LNCaP clone FGC (cell line): ENCODE measurements at regions not wholly inside any gene's neighbourhood (a gene's known extent, or its start where the extent isn't known, plus 50 kb on each side); places are given as distances from the start of the nearest gene placed in this dataset.
"Not testable (repeated sequence)": the region's sequence is repeated elsewhere in the genome, so short reads cannot be mapped to it uniquely, and the experiment has no call there.

ENCODE experiments used
- DNase-seq: peaks from one replicate; pipeline ENCODE4 v3.0.0-alpha.2; 2011; ENCODE audit warnings: low read depth
- H3K4me3 ChIP-seq: 2 replicates; pipeline ENCODE4 v1.5.1; 2011; ENCODE audit warnings: mild to moderate bottlenecking, low read depth, low read length, control low read depth
- TF ChIP-seq, protein P1 (sequence below): IDR thresholded peaks from 2 replicates; pipeline ENCODE4 v1.5.1; 2012; ENCODE audit warnings: mild to moderate bottlenecking; ENCODE audit not compliant: control insufficient read depth, insufficient read depth; ENCODE audit errors: extremely low read depth

DNA sequence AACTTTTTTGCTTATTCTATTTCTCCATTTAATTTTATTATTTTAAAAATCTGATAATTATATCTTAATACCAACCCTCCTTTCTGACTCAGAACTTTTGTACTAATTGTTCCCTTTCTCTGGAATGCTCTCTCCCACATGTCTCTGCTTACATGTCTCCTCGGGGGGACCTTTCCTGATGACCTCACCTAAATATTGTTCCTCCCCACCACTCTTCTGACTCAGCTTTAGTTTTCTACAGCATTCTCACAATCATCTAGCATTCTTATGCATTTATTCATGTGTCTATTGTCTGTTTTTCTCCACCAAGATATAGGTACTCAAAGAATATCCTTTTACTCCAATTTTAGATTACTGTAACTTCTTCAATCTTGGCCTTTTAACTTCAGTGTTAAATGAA, 128.7 kb downstream of the MSL3 start:
- no peak for DNase-seq
- TF ChIP-seq, protein P1, sequence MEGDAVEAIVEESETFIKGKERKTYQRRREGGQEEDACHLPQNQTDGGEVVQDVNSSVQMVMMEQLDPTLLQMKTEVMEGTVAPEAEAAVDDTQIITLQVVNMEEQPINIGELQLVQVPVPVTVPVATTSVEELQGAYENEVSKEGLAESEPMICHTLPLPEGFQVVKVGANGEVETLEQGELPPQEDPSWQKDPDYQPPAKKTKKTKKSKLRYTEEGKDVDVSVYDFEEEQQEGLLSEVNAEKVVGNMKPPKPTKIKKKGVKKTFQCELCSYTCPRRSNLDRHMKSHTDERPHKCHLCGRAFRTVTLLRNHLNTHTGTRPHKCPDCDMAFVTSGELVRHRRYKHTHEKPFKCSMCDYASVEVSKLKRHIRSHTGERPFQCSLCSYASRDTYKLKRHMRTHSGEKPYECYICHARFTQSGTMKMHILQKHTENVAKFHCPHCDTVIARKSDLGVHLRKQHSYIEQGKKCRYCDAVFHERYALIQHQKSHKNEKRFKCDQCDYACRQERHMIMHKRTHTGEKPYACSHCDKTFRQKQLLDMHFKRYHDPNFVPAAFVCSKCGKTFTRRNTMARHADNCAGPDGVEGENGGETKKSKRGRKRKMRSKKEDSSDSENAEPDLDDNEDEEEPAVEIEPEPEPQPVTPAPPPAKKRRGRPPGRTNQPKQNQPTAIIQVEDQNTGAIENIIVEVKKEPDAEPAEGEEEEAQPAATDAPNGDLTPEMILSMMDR: no peak
- H3K4me3 ChIP-seq: no peak overlapping the region

DNA sequence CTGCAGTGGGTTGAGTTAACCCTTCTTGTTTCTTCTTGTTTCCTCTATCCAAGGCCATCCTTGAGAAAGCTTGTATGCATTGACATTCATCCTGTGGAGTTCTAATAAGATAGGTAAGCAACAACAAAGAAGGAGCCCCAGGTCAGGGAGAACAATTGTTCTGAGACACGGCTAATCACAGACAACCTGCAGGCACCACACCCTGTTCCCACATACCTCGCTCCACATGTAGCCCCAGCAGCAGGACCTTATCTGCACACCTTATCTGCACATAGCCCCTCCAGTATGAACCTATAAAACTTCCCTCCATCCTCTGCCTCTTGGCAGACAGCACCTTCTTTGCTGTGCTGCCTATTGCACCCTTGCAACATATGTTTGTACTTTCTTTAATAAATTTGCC, 129.1 kb downstream of the MSL3 start:
- TF ChIP-seq, protein P1: no peak
- no peak for DNase-seq
- H3K4me3 ChIP-seq: no peak overlapping the region

DNA sequence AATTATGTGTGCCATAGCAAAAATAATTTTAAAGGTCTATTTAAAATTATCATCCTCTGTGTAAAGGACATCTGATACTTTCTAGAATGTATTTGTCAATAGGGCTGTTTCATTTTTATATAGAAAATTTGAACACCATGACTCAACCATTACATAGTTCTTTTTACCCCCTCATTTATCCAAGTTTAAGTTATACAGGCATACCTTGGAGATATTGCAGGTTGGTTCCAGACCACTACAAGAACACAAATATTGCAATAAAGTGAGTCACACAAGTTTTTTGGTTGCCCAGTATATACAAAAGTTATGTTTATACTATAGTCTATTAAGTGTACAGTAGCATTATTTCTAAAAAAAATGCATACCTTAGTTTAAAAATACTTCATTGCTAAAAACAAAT, 130.4 kb downstream of the MSL3 start:
- TF ChIP-seq, protein P1: no peak
- H3K4me3 ChIP-seq: no peak overlapping the region
- DNase-seq: no peak

DNA sequence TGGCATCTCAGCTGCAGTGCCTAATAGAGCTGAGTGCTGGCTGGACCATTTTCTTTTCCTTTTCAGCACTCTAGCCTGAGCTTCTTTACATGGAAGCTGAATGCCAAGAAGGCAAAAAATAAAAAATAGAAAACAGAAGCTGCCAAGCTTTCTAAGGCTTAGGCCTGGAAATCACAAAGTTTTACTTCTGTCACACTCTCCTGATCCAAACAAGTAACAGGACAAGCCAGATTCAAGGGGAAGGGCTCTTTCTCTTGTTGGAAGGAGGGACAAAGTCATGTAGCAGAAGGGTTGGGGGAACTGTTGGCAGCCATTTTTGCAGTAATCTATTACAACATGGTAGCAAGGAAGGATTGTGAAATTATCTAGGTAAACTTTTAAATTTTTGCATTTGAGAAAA, 131.8 kb downstream of the MSL3 start:
- no peak overlapping the region for H3K4me3 ChIP-seq
- TF ChIP-seq, protein P1: no peak
- DNase-seq: no peak

DNA sequence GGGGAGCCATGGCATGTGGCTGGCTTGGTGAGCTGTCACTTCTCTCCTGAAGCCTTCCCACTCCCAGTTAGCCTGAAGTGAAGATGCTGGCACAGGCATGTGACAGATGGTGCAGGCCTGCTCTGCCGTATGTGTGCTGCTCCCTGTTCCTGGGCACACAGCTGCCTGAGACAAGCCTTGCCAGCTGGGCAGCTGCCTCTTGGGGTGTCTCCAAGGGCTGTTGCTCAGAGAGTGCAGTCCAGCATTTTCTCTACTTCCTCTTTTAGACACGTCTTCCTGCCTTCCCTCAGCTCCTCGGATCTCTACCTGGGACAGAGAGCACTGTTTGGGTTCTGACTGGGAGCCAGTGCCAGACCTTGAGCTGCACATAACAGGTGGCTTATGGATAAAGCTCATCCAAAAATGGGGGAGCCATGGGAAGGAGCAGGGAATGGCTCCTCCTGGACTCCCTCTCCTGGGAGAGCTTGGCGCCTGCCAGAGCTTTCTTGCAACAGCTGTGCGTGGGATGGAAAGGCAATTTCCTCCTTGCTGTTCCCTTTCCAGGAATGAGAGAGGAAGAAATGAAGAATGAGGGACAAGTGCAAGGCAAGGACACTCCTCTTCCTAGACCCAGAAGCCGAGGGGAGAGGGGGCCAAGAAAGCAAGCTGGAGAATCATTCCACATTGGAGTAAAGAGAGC, 132.9 kb downstream of the MSL3 start:
- H3K4me3 ChIP-seq: no peak overlapping the region
- TF ChIP-seq, protein P1: no peak
- DNase-seq: no peak

DNA sequence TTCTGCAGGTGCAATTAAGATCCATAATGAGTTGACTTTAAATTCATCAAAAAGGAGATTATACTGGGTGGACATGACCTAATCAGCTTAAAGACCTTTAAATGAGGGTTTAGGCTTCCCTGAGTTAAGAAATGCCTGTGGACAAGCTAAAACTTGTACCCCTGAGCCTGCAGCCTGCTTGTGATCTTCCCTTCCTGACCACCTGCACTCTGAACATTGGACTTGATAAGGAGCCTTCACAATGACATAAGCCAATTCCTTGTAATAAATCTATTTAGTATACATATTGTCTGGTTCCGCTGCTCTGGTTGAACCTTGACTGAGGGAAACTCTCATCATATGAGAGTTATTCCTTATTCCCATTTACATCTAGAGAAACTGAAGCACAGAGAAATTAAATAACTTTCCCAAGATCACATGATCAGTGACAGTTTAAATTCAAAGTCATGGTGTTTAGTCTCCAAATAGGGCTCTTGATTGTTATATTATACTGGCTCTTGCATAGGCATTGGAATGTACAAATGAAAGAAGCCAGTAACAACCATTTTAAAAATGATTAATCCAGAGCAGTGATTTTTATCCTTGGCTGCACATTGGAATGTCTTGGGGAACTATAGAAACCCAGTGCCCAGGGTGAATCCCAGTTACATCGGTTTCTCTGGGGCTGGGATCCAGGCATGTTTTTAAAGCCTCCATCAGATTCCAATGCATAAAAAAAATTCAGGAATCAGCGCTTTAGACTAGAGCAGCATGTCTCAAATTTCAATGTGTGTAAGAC, 136.1 kb downstream of the MSL3 start:
- TF ChIP-seq, protein P1: no peak
- no peak for DNase-seq
- no peak overlapping the region for H3K4me3 ChIP-seq

DNA sequence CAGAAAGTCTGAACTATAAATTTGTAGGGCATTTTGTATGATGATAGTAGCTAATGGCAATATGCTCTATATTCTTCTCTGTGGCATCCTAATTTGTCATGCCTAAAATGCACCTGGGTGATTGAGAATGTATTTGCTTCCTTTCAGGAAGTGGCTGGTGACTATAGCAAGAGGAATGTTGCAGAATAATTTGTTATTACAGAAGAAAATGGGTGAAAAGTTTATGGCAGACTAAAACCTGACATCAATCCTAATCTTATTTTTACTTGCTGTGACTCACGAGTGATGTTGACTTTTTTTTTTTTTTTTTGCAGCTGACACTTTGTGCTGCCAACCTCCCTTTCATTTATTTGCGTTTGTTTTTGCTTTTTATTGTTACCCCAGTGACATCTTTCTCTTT, 141.1 kb downstream of the MSL3 start:
- peak; percentile 17 for DNase-seq
- TF ChIP-seq, protein P1: no peak
- no peak overlapping the region for H3K4me3 ChIP-seq

DNA sequence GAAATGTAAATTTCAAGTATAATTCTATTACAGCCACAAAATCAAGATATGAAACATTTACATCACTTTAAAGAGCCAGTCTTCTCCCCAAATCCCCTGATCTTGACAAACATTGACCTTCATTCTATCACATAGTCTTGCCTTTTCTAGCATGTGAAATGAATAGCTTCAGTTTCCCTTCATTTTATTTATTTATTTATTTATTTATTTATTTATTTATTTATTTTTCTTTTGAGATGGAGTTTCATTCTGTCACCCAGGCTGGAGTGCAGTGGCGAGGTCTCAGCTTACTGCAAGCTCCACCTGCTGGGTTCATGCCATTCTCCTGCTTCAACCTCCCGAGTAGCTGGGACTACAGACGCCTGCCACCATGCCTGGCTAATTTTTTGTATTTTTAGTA, 147.9 kb downstream of the MSL3 start:
- not testable (repeated sequence) for H3K4me3 ChIP-seq, DNase-seq
